ENCODE measurements at regions not wholly inside any gene's neighbourhood (a gene's known extent, or its start where the extent isn't known, plus 50 kb on each side); places are given as distances from the start of the nearest gene placed in this dataset.

- H3K9me3 ChIP-seq, result peaks cover 0 to 3% (median 0%) of the 10 kb centered on the region in 4 donors
- intact Hi-C loops (cut with DNase I), result no loop called here
- WGBS, 2 donors, result 75 to 82% methylated on average over 3 of the region's 3 CpGs
- no peak for DNase-seq
- H3K27me3 ChIP-seq, result no peaks in the 10 kb centered on the region
- H3K4me1 ChIP-seq, result no peaks in the 10 kb centered on the region
- H3K4me3 ChIP-seq, result no peak overlapping the region
- H3K36me3 ChIP-seq, result no peaks in the 10 kb centered on the region
- TF ChIP-seq POLR2AphosphoS5 (IDR thresholded peaks at IDR 0.05), result no peak
- no peak for TF ChIP-seq CTCF (IDR thresholded peaks at IDR 0.05)
- TF ChIP-seq EP300 (IDR thresholded peaks at IDR 0.05), result no peak
- no peak for TF ChIP-seq POLR2A (IDR thresholded peaks at IDR 0.05)
- H3K27ac ChIP-seq, result no peak overlapping the region
These were observed 734.2 kb downstream of the RAPGEF2 start for GRCh38 chr4:159837071-159837470.

GRCh38 chr4:159855731-159856130 lies 752.9 kb downstream of the RAPGEF2 start:
- Histone ChIP-seq H3K27me3 (no peaks in the 10 kb centered on the region), H3K4me3 (no peak overlapping the region), H3K27ac (no peak overlapping the region), H3K4me1 (no peaks in the 10 kb centered on the region), H3K9me3 (no peaks in the 10 kb centered on the region), H3K36me3 (no peaks in the 10 kb centered on the region)
- TF ChIP-seq CTCF (IDR thresholded peaks at IDR 0.05) (no peak), EP300 (IDR thresholded peaks at IDR 0.05) (no peak), POLR2A (IDR thresholded peaks at IDR 0.05) (no peak)
- intact Hi-C loops (cut with DNase I), result no loop called here
- DNase-seq, result no peak
- WGBS, 2 donors, result 12 to 55% methylated on average over 1 of the region's 1 CpG

- intact Hi-C loops (cut with DNase I), result no loop called here
- no peak for DNase-seq
- no peaks in the 10 kb centered on the region for H3K4me1 ChIP-seq
- no peak overlapping the region for H3K4me3 ChIP-seq
- no peaks in the 10 kb centered on the region for H3K27me3 ChIP-seq
- H3K27ac ChIP-seq, result no peak overlapping the region
- no peak for TF ChIP-seq EP300 (IDR thresholded peaks at IDR 0.05)
- TF ChIP-seq POLR2AphosphoS5 (IDR thresholded peaks at IDR 0.05), result no peak
- no peak for TF ChIP-seq POLR2A (IDR thresholded peaks at IDR 0.05)
- TF ChIP-seq CTCF (IDR thresholded peaks at IDR 0.05), result no peak
- 39 to 49% methylated on average over 5 of the region's 5 CpGs for WGBS, 2 donors
- no peaks in the 10 kb centered on the region for H3K36me3 ChIP-seq
- H3K9me3 ChIP-seq, result no peaks in the 10 kb centered on the region
These were observed 753.6 kb downstream of the RAPGEF2 start for GRCh38 chr4:159856451-159856850.

GRCh38 chr4:159859656-159860148 lies 756.8 kb downstream of the RAPGEF2 start:
- H3K27ac ChIP-seq, result no peak overlapping the region
- 83 to 90% methylated on average over 4 of the region's 4 CpGs for WGBS, 2 donors
- H3K4me3 ChIP-seq, result no peak overlapping the region
- H3K4me1 ChIP-seq, result no peaks in the 10 kb centered on the region
- no peak for TF ChIP-seq POLR2A (IDR thresholded peaks at IDR 0.05)
- TF ChIP-seq EP300 (IDR thresholded peaks at IDR 0.05), result no peak
- TF ChIP-seq POLR2AphosphoS5 (IDR thresholded peaks at IDR 0.05), result no peak
- TF ChIP-seq CTCF (IDR thresholded peaks at IDR 0.05), result no peak
- DNase-seq, result no peak
- H3K9me3 ChIP-seq, result no peaks in the 10 kb centered on the region
- intact Hi-C loops (cut with DNase I), result no loop called here
- H3K36me3 ChIP-seq, result no peaks in the 10 kb centered on the region
- H3K27me3 ChIP-seq, result no peaks in the 10 kb centered on the region

GRCh38 chr4:159860945-159861344 lies 758.1 kb downstream of the RAPGEF2 start:
- no peaks in the 10 kb centered on the region for H3K27me3 ChIP-seq
- no peaks in the 10 kb centered on the region for H3K4me1 ChIP-seq
- H3K27ac ChIP-seq, result no peak overlapping the region
- TF ChIP-seq POLR2AphosphoS5 (IDR thresholded peaks at IDR 0.05), result no peak
- no peak for TF ChIP-seq POLR2A (IDR thresholded peaks at IDR 0.05)
- no peak for TF ChIP-seq EP300 (IDR thresholded peaks at IDR 0.05)
- H3K36me3 ChIP-seq, result no peaks in the 10 kb centered on the region
- intact Hi-C loops (cut with DNase I), result no loop called here
- H3K4me3 ChIP-seq, result no peak overlapping the region
- 83 to 88% methylated on average over 3 of the region's 3 CpGs for WGBS, 2 donors
- DNase-seq, result no peak
- no peaks in the 10 kb centered on the region for H3K9me3 ChIP-seq

All from sigmoid colon (tissue), 6 donors.